ENCODE measurements at regions not wholly inside any gene's neighbourhood (a gene's known extent, or its start where the extent isn't known, plus 50 kb on each side); places are given as distances from the start of the nearest gene placed in this dataset.

GRCh38 chr11:8830641-8831040 is 80.3 kb upstream of the AKIP1 start:
- Histone ChIP-seq H3K4me2 (ENCODE audit: low read length) (no peak overlapping the region), H3K9me3 (ENCODE audit: low read length) (no peaks in the 10 kb centered on the region), H3K36me3 (ENCODE audit: insufficient read depth, low read length) (no peaks in the 10 kb centered on the region), H3K79me2 (ENCODE audit: insufficient read depth, low read length) (no peaks in the 10 kb centered on the region), H3K9me2 (ENCODE audit: low read depth, low read length) (no peaks in the 10 kb centered on the region), H3K27ac (ENCODE audit: low read depth, low read length, poor library complexity, severe bottlenecking) (no peak overlapping the region), H4K20me1 (ENCODE audit: insufficient read depth, low read length) (no peaks in the 10 kb centered on the region), H2AFZ (ENCODE audit: low read length) (no peak overlapping the region), H3K4me3 (ENCODE audit: low read depth, low read length, poor library complexity, severe bottlenecking) (no peak overlapping the region), H3K9ac (ENCODE audit: low read length) (no peak overlapping the region), H3K4me1 (ENCODE audit: insufficient read depth, low read length, severe bottlenecking) (no peaks in the 10 kb centered on the region), H3K27me3 (ENCODE audit: insufficient read depth, low read length) (peaks cover 6% of the 10 kb centered on the region; the same call in 1 of the 2 replicates), H3F3A (ENCODE audit: insufficient read depth, low read length) (no peaks in the 10 kb centered on the region)
- TF ChIP-seq EZH2 (IDR thresholded peaks at IDR 0.05; ENCODE audit: borderline replicate concordance, low read length) (no peak), CTCF (IDR thresholded peaks at IDR 0.05; ENCODE audit: low read length) (no peak)

- H3K36me3 ChIP-seq (ENCODE audit: insufficient read depth, low read length), result no peaks in the 10 kb centered on the region
- TF ChIP-seq CTCF (IDR thresholded peaks at IDR 0.05; ENCODE audit: low read length) (no peak), EZH2 (IDR thresholded peaks at IDR 0.05; ENCODE audit: borderline replicate concordance, low read length) (no peak)
- H3K4me3 ChIP-seq (ENCODE audit: low read depth, low read length, poor library complexity, severe bottlenecking), result no peak overlapping the region
- H2AFZ ChIP-seq (ENCODE audit: low read length), result no peak overlapping the region
- no peak overlapping the region for H3K4me2 ChIP-seq (ENCODE audit: low read length)
- H3K4me1 ChIP-seq (ENCODE audit: insufficient read depth, low read length, severe bottlenecking), result no peaks in the 10 kb centered on the region
- no peaks in the 10 kb centered on the region for H3K79me2 ChIP-seq (ENCODE audit: insufficient read depth, low read length)
- H4K20me1 ChIP-seq (ENCODE audit: insufficient read depth, low read length), result no peaks in the 10 kb centered on the region
- H3F3A ChIP-seq (ENCODE audit: insufficient read depth, low read length), result no peaks in the 10 kb centered on the region
- H3K9me2 ChIP-seq (ENCODE audit: low read depth, low read length), result no peaks in the 10 kb centered on the region
- H3K27ac ChIP-seq (ENCODE audit: low read depth, low read length, poor library complexity, severe bottlenecking), result no peak overlapping the region
- peaks cover 6% of the 10 kb centered on the region; the same call in 1 of the 2 replicates for H3K27me3 ChIP-seq (ENCODE audit: insufficient read depth, low read length)
- H3K9me3 ChIP-seq (ENCODE audit: low read length), result no peaks in the 10 kb centered on the region
- H3K9ac ChIP-seq (ENCODE audit: low read length), result no peak overlapping the region
Measured at GRCh38 chr11:8831861-8832260, 79.1 kb upstream of the AKIP1 start.

DNA sequence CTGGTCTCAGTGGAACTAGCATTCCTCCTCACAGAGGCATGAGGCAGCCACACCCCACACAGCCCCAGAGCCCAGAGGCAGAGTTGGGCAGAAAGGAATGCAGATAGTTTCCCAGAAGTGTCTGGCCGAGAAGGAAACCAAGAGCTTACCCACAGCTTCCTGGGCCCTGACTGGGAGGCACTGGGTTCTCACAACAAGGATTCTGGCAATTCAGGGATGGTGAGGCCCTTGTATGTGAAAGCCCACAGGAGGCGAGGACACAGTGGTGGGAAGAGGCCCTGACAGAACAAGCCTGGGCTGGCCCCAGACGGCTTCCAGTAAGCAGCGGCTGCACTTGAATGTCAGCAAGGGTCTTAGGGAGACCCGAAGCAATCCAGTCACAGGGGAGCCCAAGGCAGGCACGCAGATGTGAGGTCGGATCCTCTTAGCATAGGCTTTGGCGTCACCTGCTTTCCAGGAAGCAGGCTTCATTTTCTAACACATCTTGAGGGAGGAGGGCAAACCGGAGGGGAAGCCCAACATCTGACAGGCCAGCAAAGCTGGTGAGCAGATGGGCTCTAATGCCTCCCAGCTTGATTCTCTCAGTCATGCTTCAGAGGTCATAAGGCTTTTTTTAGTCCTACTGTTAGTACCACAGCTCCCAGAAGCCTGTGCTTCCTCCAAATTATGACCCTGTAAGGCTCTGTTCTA is 78.3 kb upstream of the AKIP1 start:
- Histone ChIP-seq H3F3A (ENCODE audit: insufficient read depth, low read length) (no peaks in the 10 kb centered on the region), H3K4me1 (ENCODE audit: insufficient read depth, low read length, severe bottlenecking) (no peaks in the 10 kb centered on the region), H3K36me3 (ENCODE audit: insufficient read depth, low read length) (no peaks in the 10 kb centered on the region), H3K9me3 (ENCODE audit: low read length) (no peaks in the 10 kb centered on the region), H4K20me1 (ENCODE audit: insufficient read depth, low read length) (no peaks in the 10 kb centered on the region), H3K9me2 (ENCODE audit: low read depth, low read length) (no peaks in the 10 kb centered on the region), H3K4me3 (ENCODE audit: low read depth, low read length, poor library complexity, severe bottlenecking) (no peak overlapping the region), H3K27ac (ENCODE audit: low read depth, low read length, poor library complexity, severe bottlenecking) (no peak overlapping the region), H3K79me2 (ENCODE audit: insufficient read depth, low read length) (no peaks in the 10 kb centered on the region), H3K27me3 (ENCODE audit: insufficient read depth, low read length) (peaks cover 6% of the 10 kb centered on the region; the same call in 1 of the 2 replicates), H2AFZ (ENCODE audit: low read length) (no peak overlapping the region), H3K4me2 (ENCODE audit: low read length) (no peak overlapping the region), H3K9ac (ENCODE audit: low read length) (no peak overlapping the region)
- no peak for TF ChIP-seq CTCF (IDR thresholded peaks at IDR 0.05; ENCODE audit: low read length)
- TF ChIP-seq EZH2 (IDR thresholded peaks at IDR 0.05; ENCODE audit: borderline replicate concordance, low read length), result no peak
